Left ventricle myocardium inferior (tissue), 1 donor: ENCODE measurements at regions not wholly inside any gene's neighbourhood (a gene's known extent, or its start where the extent isn't known, plus 50 kb on each side); places are given as distances from the start of the nearest gene placed in this dataset.

ENCODE experiments used
- DNase-seq: peaks from one replicate; pipeline ENCODE4 v3.0.0-alpha.2; 2020
- H3K27ac ChIP-seq: fragments of 200-600 bp; replicated peaks from 2 replicates; pipeline ENCODE4 v1.8.0; 2021
- H3K27me3 ChIP-seq: fragments of 200-600 bp; 2 replicates; pipeline ENCODE4 v1.8.0; 2021; ENCODE audit warnings: low read depth
- H3K36me3 ChIP-seq: fragments of 200-600 bp; 2 replicates; pipeline ENCODE4 v1.8.0; 2021
- H3K4me1 ChIP-seq: fragments of 200-600 bp; 2 replicates; pipeline ENCODE4 v1.8.0; 2021
- H3K4me3 ChIP-seq: fragments of 200-600 bp; 2 replicates; pipeline ENCODE4 v1.8.0; 2021; ENCODE audit warnings: mild to moderate bottlenecking, moderate library complexity
- H3K9me3 ChIP-seq: fragments of 200-600 bp; replicated peaks from 2 replicates; pipeline ENCODE4 v1.8.0; 2021
- intact Hi-C: fragments of 100-400 bp; cut with micrococcal nuclease; formaldehyde crosslinking; loops from one replicate; pipeline ENCODE4 v1.11.0; 2022
- TF ChIP-seq, protein P1 (sequence below): fragments of 200-600 bp; IDR thresholded peaks from 2 replicates; pipeline ENCODE4 v1.8.0; 2021; ENCODE audit warnings: antibody characterized with exemption, mild to moderate bottlenecking, borderline replicate concordance
- donor health status: DM: no; HTN: yes; CAD: no; lungs with severe emphysema.

DNA sequence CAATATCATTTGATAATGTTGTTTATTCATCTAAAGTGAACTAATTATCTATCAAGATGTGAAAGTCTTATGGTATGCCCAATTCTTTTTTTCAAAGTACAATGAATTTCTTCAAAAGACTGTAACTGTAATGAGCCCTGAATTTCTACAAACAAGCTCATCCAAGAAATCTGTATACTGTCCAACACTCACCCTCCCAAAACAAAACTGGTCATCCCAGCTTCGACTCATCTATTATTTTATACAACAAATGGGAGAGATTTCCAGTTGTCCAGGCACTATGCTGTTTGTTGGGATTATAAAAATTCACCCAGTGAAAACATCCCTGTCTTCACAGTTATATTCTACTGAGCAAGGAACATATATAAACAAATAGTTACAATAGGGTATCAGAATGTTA lies 806.9 kb downstream of the TNS3 start:
- Histone ChIP-seq H3K27ac (peak overlapping the region; percentile 68), H3K36me3 (no peaks in the 10 kb centered on the region), H3K27me3 (no peaks in the 10 kb centered on the region), H3K4me3 (no peak overlapping the region), H3K9me3 (peaks cover 16% of the 10 kb centered on the region), H3K4me1 (peaks cover 38% of the 10 kb centered on the region)
- TF ChIP-seq, protein P1, sequence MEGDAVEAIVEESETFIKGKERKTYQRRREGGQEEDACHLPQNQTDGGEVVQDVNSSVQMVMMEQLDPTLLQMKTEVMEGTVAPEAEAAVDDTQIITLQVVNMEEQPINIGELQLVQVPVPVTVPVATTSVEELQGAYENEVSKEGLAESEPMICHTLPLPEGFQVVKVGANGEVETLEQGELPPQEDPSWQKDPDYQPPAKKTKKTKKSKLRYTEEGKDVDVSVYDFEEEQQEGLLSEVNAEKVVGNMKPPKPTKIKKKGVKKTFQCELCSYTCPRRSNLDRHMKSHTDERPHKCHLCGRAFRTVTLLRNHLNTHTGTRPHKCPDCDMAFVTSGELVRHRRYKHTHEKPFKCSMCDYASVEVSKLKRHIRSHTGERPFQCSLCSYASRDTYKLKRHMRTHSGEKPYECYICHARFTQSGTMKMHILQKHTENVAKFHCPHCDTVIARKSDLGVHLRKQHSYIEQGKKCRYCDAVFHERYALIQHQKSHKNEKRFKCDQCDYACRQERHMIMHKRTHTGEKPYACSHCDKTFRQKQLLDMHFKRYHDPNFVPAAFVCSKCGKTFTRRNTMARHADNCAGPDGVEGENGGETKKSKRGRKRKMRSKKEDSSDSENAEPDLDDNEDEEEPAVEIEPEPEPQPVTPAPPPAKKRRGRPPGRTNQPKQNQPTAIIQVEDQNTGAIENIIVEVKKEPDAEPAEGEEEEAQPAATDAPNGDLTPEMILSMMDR: no peak
- intact Hi-C loops: no loop called here
- no peak for DNase-seq

DNA sequence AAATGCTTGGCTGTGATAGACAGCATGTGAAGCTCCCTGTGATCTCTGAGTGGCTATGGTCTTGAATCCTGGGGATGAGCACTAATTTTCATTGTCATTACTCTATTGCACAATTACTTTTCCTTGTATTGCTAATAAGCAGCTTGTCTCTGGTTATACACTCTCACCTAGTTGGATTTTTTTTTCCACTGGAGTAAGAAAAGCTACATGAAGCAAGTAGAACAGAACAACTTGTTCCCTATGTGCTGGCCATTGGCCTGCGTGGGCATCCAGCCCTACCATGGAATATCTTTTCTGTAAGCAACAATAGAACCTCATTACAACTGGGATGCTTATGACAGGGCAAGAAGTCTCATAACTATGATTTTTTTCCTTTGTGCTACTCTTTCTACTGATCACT lies 807.4 kb downstream of the TNS3 start:
- peak; percentile 48 for DNase-seq
- intact Hi-C loops: no loop called here
- H3K9me3 ChIP-seq: peaks cover 11% of the 10 kb centered on the region
- peak overlapping the region; percentile 68 for H3K27ac ChIP-seq
- H3K4me1 ChIP-seq: peaks cover 38% of the 10 kb centered on the region
- no peaks in the 10 kb centered on the region for H3K27me3 ChIP-seq
- H3K36me3 ChIP-seq: no peaks in the 10 kb centered on the region
- TF ChIP-seq, protein P1: no peak
- no peak overlapping the region for H3K4me3 ChIP-seq

DNA sequence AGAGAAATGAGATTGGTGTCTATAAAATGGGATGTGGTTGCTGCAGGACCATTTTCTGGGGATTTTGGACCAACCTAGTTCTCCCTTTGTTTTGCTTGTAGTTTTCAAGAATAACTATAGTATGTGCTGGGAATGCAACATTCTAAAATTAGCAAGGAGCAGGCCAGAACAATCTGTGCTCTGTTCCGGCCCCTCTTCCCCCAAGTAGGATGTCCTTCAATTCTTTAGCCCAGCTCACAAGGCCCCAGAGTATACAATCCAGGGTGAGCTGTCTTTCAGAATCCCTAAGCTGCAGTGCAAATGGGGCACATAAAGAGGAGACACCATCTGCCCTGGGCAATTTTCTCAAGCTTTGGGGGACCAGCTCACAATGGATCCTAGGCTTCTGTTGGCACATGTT lies 809.1 kb downstream of the TNS3 start:
- H3K27ac ChIP-seq: peak overlapping the region; percentile 69
- TF ChIP-seq, protein P1: no peak
- H3K27me3 ChIP-seq: no peaks in the 10 kb centered on the region
- peaks cover 38% of the 10 kb centered on the region for H3K4me1 ChIP-seq
- DNase-seq: no peak
- H3K4me3 ChIP-seq: no peak overlapping the region
- intact Hi-C loops: no loop called here
- H3K36me3 ChIP-seq: no peaks in the 10 kb centered on the region
- H3K9me3 ChIP-seq: peaks cover 14% of the 10 kb centered on the region

DNA sequence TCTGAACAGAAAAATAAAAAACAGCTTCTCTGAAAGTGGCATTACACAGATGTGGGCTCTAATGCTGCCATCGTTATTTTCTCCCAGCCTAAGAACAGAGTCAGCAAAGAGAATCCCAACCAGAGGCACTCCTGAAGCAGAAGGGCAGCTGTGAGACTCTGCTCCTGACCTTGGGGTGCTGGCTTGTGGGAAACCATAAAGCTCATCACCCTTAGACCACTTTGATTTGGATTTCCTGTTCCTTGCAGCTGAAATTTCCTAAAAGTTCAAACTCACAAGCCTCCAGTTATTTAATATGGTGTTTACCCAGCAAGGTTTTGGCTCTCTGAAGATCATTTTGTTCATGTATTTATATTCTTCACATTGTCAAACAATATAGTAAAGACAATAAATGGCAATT lies 814.8 kb downstream of the TNS3 start:
- H3K36me3 ChIP-seq: no peaks in the 10 kb centered on the region
- TF ChIP-seq, protein P1: no peak
- no peak for DNase-seq
- H3K4me3 ChIP-seq: no peak overlapping the region
- intact Hi-C loops: no loop called here
- H3K27me3 ChIP-seq: no peaks in the 10 kb centered on the region
- peaks cover 14% of the 10 kb centered on the region for H3K9me3 ChIP-seq
- no peak overlapping the region for H3K27ac ChIP-seq
- H3K4me1 ChIP-seq: peaks cover 18% of the 10 kb centered on the region

DNA sequence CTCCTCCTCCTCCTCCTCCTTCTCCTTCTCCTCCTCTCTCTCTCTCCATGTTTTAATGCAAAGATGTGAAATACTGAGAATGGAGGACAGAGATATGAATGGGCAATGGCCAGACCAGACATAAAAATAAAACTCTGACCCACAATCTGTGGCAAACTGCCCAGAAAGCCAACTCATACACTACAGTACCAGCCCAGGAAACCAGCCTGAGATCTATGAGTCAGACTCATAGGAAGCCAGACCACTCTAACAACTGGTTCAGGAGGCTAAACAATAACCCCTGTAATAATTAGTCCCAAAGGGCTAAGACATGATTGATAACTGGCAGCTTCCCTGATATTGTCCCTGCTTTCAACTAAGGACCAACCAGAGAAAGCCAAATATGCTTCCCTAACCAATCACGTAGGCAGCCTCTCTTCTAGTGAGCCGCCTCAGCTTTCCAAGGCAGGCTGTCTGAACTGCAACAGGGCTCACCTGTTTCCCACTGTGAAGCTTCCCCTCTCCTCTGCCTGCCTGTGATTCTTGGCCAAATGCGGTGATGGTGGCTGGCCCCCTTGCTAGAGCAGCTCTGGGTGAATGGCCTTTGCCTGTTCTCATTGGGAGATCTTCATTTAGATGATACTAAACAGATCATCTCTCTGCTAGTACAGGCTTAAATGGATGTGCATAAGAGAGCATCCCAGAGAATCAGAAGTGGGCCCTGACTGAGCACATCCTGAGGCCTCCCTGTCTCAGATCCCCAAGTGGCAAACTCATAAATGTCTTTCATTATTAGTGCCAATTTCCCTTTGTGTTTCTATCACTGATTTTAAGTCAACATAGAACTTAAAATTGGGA lies 817.6 kb downstream of the TNS3 start:
- intact Hi-C loops: no loop called here
- no peak for DNase-seq
- TF ChIP-seq, protein P1: no peak
- no peak overlapping the region for H3K4me3 ChIP-seq
- H3K9me3 ChIP-seq: peaks cover 12% of the 10 kb centered on the region
- H3K27ac ChIP-seq: peak overlapping the region; percentile 24
- no peaks in the 10 kb centered on the region for H3K27me3 ChIP-seq
- peaks cover 14% of the 10 kb centered on the region for H3K4me1 ChIP-seq
- H3K36me3 ChIP-seq: no peaks in the 10 kb centered on the region
